Endothelial cell of umbilical vein (primary cell): ENCODE measurements at regions not wholly inside any gene's neighbourhood (a gene's known extent, or its start where the extent isn't known, plus 50 kb on each side); places are given as distances from the start of the nearest gene placed in this dataset.

Experiments
- BruUV-seq: library from RNA; stranded (reverse); fragments of 400-500 nt; replicated peaks from 2 replicates; lab custom pipeline; 2021; lab: Mats Ljungman, UMichigan
- CTCF ChIA-PET: fragments of 300-600, 350-600 bp; sonication (Branson Sonifier 250); formaldehyde crosslinking; loops from one replicate; lab custom pipeline; 2021; ENCODE audit warnings: antibody characterized with exemption, inconsistent platforms; lab: Charles Lee
- POLR2A ChIA-PET: fragments of 300-600, 350-600 bp; sonication (Branson Sonifier 250); formaldehyde crosslinking; loops from one replicate; lab custom pipeline; 2021; ENCODE audit warnings: antibody characterized with exemption, inconsistent platforms; lab: Charles Lee
- DNase-seq: peaks from one replicate; pipeline ENCODE4 v3.0.0-alpha.2; 2011; ENCODE audit warnings: low read depth, low spot score
- FAIRE-seq: peaks from 2 replicates; lab custom pipeline; 2011; peaks lifted over from hg19 to GRCh38; lab: Jason Lieb, UNC
- H2AFZ ChIP-seq: 2 replicates; pipeline ENCODE4 v1.6.0; 2012; ENCODE audit warnings: low read depth, low read length, control low read depth, inconsistent platforms
- H3K27ac ChIP-seq: 2 replicates; pipeline ENCODE4 v1.5.1; 2011; ENCODE audit warnings: low read depth, mild to moderate bottlenecking, control low read depth, low read length, moderate library complexity; ENCODE audit not compliant: insufficient read depth
- H3K27me3 ChIP-seq, 2 experiments: 2 replicates each; pipeline versions ENCODE4 v1.6.0 to v1.6.1; 2011; ENCODE audit warnings: low read length in 2 of 2, mixed read lengths in 1 of 2; ENCODE audit not compliant: control insufficient read depth in 2 of 2, insufficient read depth in 2 of 2
- H3K36me3 ChIP-seq, 2 experiments: 2 replicates in 1 of 2; 3 replicates in 1 of 2; pipeline ENCODE4 v1.5.1; 2011; ENCODE audit warnings: low read length in 2 of 2, mild to moderate bottlenecking in 1 of 2, moderate library complexity in 1 of 2; ENCODE audit not compliant: control insufficient read depth in 2 of 2, insufficient read depth in 2 of 2; ENCODE audit errors: extremely low read depth in 1 of 2
- H3K4me1 ChIP-seq: 3 replicates; pipeline ENCODE4 v1.5.1; 2011; ENCODE audit warnings: mild to moderate bottlenecking, low read length; ENCODE audit not compliant: control insufficient read depth, insufficient read depth; ENCODE audit errors: extremely low read depth
- H3K4me2 ChIP-seq: 2 replicates; pipeline ENCODE4 v1.6.1; 2011; ENCODE audit warnings: low read length, control low read depth, mixed read lengths; ENCODE audit not compliant: insufficient read depth
- H3K4me3 ChIP-seq, 3 experiments: fragments of 200-600 bp in 1 of 3; sonication (generic), shearing (Covaris generic) in 1 of 3; replicated peaks in 1 of 3; 2 replicates each; pipeline ENCODE4 v1.5.1; 2011 to 2016; ENCODE audit warnings: control low read depth in 3 of 3, low read length in 3 of 3, mild to moderate bottlenecking in 2 of 3, inconsistent platforms in 1 of 3, low read depth in 1 of 3, moderate library complexity in 1 of 3; ENCODE audit not compliant: insufficient read depth in 1 of 3
- H3K79me2 ChIP-seq: 2 replicates; pipeline ENCODE4 v1.6.0; 2012; ENCODE audit warnings: low read length, inconsistent platforms; ENCODE audit not compliant: control insufficient read depth, insufficient read depth
- H3K9ac ChIP-seq: replicated peaks from 2 replicates; pipeline ENCODE3; 2011; ENCODE audit warnings: low read length, control low read depth; ENCODE audit not compliant: insufficient read depth; ENCODE audit errors: extremely low read depth
- H3K9me1 ChIP-seq: replicated peaks from 3 replicates; pipeline ENCODE4 v1.6.0; 2011; ENCODE audit warnings: mild to moderate bottlenecking, low read length; ENCODE audit not compliant: control insufficient read depth, insufficient read depth; ENCODE audit errors: extremely low read depth
- H3K9me3 ChIP-seq: replicated peaks from 2 replicates; pipeline ENCODE4 v1.5.1; 2012; ENCODE audit warnings: low read length, inconsistent platforms; ENCODE audit not compliant: control insufficient read depth, insufficient read depth
- H4K20me1 ChIP-seq: replicated peaks from 2 replicates; pipeline ENCODE3; 2011; ENCODE audit warnings: mild to moderate bottlenecking, low read length; ENCODE audit not compliant: control insufficient read depth, insufficient read depth; ENCODE audit errors: extremely low read depth
- EZH2 ChIP-seq: IDR thresholded peaks from 2 replicates; pipeline ENCODE4 v1.6.1; 2012; ENCODE audit warnings: borderline replicate concordance, low read depth, mild to moderate bottlenecking, moderate library complexity, low read length, inconsistent platforms; ENCODE audit not compliant: severe bottlenecking
- FOS ChIP-seq: IDR thresholded peaks from 2 replicates; pipeline ENCODE4 v1.6.1; 2011; ENCODE audit warnings: mild to moderate bottlenecking, low read length, moderate library complexity, borderline replicate concordance; ENCODE audit not compliant: insufficient read depth
- GATA2 ChIP-seq: IDR thresholded peaks from 2 replicates; pipeline ENCODE4 v1.7.0; 2011; ENCODE audit warnings: low read depth, mild to moderate bottlenecking, moderate library complexity, mixed read lengths, low read length; ENCODE audit not compliant: insufficient read length, insufficient read depth
- JUN ChIP-seq: IDR thresholded peaks from 2 replicates; pipeline ENCODE4 v1.6.1; 2011; ENCODE audit warnings: borderline replicate concordance, low read depth; ENCODE audit not compliant: insufficient read length, insufficient read depth
- MYC ChIP-seq: IDR thresholded peaks from one replicate; pipeline ENCODE4 v1.6.1; 2011; ENCODE audit warnings: mild to moderate bottlenecking, low read depth, low read length
- POLR2A ChIP-seq: IDR thresholded peaks from 2 replicates; pipeline ENCODE4 v1.6.1; 2012; ENCODE audit warnings: low read depth, mild to moderate bottlenecking, control low read depth, low read length
- POLR2AphosphoS5 ChIP-seq: IDR thresholded peaks from 2 replicates; pipeline ENCODE4 v1.6.1; 2012; ENCODE audit warnings: low read depth, mild to moderate bottlenecking, control low read depth, low read length, moderate library complexity; ENCODE audit not compliant: insufficient read depth
- dilution Hi-C: fragments of 300-500 bp; cut with MboI; formaldehyde crosslinking; loops from one replicate; pipeline ENCODE4 v1.15.0; 2019; ENCODE audit warnings: low sequenced_read_pairs; ENCODE audit not compliant: extremely low pct_ligation_motif_present
- intact Hi-C: fragments of 100-400 bp; cut with micrococcal nuclease; formaldehyde crosslinking; loops from one replicate; pipeline ENCODE4 v1.10.0; 2022
- TF ChIP-seq, protein P1 (sequence below), 2 donors: IDR thresholded peaks; 1 replicate in 1 of 2; 2 replicates in 1 of 2; pipeline ENCODE4 v1.5.1; 2011; ENCODE audit warnings: low read length in 2 of 2, mild to moderate bottlenecking in 2 of 2, moderate library complexity in 2 of 2, control low read depth in 1 of 2, inconsistent platforms in 1 of 2, low read depth in 1 of 2; ENCODE audit not compliant: insufficient read depth in 1 of 2; ENCODE audit errors: extremely low read depth in 1 of 2
- TF ChIP-seq, protein P2 (sequence below): IDR thresholded peaks from 2 replicates; pipeline ENCODE4 v1.6.1; 2011; ENCODE audit not compliant: insufficient read depth, insufficient read length

DNA sequence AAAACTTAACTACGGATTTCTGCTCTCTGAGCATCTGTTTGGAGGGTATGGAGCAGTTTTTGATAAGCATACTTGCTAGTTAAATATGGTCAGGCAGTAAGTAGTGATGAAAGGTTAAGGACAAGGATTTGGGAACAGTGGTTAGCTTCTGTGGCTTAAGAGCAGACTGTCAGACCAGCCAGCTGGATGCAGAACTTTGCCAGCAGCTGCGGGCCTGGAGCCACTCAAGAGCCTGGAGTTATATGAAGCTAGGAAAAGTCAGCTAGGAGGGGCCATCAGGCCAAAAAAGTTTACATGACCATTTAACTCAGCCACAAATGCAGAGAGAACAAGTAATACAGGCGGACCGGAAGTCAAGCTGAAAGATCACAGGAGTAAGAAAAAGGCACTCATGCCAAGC is 1817.7 kb downstream of the LRRC4C start:
- H3K4me2 ChIP-seq, result no peak overlapping the region
- no peaks in the 10 kb centered on the region for H3K9me3 ChIP-seq
- H3K9me1 ChIP-seq, result no peaks in the 10 kb centered on the region
- H3K4me1 ChIP-seq, result no peaks in the 10 kb centered on the region
- no peaks in the 10 kb centered on the region for H3K27me3 ChIP-seq
- no peaks in the 10 kb centered on the region for H3K36me3 ChIP-seq
- intact Hi-C loops, result no loop called here
- ChIA-PET POLR2A (no interaction called here), CTCF (interaction anchor here (1.3 kb wide), 1 partner anchor 9 kb away, joined by 4 read pairs; no protein-coding TSS in a partner anchor)
- TF ChIP-seq, protein P1, sequence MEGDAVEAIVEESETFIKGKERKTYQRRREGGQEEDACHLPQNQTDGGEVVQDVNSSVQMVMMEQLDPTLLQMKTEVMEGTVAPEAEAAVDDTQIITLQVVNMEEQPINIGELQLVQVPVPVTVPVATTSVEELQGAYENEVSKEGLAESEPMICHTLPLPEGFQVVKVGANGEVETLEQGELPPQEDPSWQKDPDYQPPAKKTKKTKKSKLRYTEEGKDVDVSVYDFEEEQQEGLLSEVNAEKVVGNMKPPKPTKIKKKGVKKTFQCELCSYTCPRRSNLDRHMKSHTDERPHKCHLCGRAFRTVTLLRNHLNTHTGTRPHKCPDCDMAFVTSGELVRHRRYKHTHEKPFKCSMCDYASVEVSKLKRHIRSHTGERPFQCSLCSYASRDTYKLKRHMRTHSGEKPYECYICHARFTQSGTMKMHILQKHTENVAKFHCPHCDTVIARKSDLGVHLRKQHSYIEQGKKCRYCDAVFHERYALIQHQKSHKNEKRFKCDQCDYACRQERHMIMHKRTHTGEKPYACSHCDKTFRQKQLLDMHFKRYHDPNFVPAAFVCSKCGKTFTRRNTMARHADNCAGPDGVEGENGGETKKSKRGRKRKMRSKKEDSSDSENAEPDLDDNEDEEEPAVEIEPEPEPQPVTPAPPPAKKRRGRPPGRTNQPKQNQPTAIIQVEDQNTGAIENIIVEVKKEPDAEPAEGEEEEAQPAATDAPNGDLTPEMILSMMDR (IDR thresholded peaks at IDR 0.05; ENCODE audit: extremely low read depth in 1 of 2, insufficient read depth in 1 of 2, low read depth in 1 of 2, low read length in 2 of 2), result no peak
- TF ChIP-seq MYC (no peak), GATA2 (no peak), POLR2AphosphoS5 (no peak), JUN (no peak), POLR2A (no peak), EZH2 (no peak), FOS (no peak)
- TF ChIP-seq, protein P2, sequence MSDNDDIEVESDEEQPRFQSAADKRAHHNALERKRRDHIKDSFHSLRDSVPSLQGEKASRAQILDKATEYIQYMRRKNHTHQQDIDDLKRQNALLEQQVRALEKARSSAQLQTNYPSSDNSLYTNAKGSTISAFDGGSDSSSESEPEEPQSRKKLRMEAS, result no peak
- H3K4me3 ChIP-seq, result no peak overlapping the region
- H3K79me2 ChIP-seq, result no peaks in the 10 kb centered on the region
- BruUV-seq, result no TSS peak
- no peak overlapping the region for H3K9ac ChIP-seq
- DNase-seq, result no peak
- no peak overlapping the region for H2AFZ ChIP-seq
- H4K20me1 ChIP-seq, result no peaks in the 10 kb centered on the region
- no peak overlapping the region for H3K27ac ChIP-seq
- no peak for FAIRE-seq
- dilution Hi-C loops, result no loop called here
